ENCODE measurements at regions not wholly inside any gene's neighbourhood (a gene's known extent, or its start where the extent isn't known, plus 50 kb on each side); places are given as distances from the start of the nearest gene placed in this dataset.

DNA sequence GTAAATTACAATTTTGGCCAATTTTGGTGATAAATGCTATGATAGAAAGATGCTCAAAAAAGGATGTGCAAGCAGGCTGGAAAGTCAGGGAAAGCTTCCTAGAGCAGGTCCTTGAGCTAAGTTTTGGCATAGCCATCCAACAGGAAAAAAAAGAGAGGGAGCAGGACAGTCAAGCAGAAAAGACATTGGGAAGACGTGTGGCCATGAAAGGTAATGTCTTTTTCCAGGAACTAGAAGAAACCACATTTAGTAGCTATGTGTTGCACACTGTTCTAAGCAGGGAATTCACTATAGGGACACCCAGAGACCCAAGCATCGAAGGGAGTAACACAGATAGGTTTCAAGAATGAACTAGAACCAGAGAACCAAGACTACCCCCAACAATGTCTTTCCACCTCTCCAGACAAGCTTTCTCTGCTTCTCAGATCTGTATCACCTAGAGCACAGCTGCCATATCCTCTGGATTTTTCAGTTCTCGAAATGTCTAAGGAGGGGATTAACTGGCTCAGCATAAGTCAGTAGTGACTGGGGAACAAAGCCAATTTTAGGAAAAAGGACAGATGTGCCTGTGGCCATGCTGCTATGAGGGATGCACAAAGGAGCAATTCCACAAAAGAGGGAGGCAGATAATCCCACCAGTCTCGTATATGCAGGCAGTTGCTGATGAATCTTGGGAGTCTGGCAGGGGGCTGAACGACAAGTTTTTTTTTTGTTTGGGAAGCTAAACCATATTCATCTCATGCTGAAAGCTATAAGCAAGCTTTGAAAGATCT is 97.1 kb upstream of the DAB1 start:
- TF ChIP-seq, protein P1, sequence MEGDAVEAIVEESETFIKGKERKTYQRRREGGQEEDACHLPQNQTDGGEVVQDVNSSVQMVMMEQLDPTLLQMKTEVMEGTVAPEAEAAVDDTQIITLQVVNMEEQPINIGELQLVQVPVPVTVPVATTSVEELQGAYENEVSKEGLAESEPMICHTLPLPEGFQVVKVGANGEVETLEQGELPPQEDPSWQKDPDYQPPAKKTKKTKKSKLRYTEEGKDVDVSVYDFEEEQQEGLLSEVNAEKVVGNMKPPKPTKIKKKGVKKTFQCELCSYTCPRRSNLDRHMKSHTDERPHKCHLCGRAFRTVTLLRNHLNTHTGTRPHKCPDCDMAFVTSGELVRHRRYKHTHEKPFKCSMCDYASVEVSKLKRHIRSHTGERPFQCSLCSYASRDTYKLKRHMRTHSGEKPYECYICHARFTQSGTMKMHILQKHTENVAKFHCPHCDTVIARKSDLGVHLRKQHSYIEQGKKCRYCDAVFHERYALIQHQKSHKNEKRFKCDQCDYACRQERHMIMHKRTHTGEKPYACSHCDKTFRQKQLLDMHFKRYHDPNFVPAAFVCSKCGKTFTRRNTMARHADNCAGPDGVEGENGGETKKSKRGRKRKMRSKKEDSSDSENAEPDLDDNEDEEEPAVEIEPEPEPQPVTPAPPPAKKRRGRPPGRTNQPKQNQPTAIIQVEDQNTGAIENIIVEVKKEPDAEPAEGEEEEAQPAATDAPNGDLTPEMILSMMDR (IDR thresholded peaks at IDR 0.05; ENCODE audit: extremely low read depth, missing control alignments), result no peak
- no peak for DNase-seq (ENCODE audit: low spot score)

DNA sequence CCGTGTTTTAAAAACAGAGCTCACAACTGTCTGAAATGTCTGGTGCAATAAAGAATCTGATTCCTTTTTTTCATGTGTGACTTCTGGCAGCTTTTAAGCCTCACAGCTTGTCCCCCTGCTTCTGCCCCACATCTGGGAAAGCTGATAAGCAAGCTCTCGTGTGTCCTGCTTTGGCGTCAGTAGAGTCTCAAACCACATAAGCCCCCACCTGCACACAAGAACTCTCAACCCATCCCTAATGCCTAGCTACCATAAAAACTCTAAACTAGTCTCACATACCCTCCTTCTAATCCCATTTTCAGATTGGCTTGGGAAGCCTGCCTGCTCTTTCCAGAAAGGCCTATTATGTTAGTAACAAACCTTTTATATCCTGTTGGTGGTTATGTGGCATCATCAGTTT is 94.6 kb upstream of the DAB1 start:
- no peak for DNase-seq (ENCODE audit: low spot score)
- TF ChIP-seq, protein P1 (IDR thresholded peaks at IDR 0.05; ENCODE audit: extremely low read depth, missing control alignments), result no peak

- TF ChIP-seq, protein P1 (IDR thresholded peaks at IDR 0.05; ENCODE audit: extremely low read depth, missing control alignments), result no peak
- DNase-seq (ENCODE audit: low spot score), result no peak
These were observed 93.9 kb upstream of the DAB1 start for GRCh38 chr1:57517587-57518374.

DNA sequence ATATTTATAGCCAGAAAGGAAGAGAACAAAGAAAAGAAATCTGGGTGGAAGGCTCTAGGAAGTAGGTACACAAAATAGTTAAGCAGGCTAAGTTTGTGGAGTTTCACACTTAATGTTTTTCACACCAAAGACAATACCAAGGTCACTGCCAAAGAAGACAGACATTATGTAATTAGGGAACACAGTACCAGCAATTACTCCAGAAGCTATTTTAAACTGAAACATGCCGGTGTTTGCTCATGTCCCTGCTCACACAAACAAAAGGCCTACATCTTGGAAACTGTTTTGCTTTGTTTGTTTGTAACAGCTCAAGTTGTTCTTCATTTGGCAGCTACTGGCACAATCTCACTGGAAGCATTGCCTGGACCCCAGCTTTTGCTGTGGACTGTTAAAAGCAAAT is 88.5 kb upstream of the DAB1 start:
- TF ChIP-seq, protein P1 (IDR thresholded peaks at IDR 0.05; ENCODE audit: extremely low read depth, missing control alignments), result no peak
- no peak for DNase-seq (ENCODE audit: low spot score)

DNA sequence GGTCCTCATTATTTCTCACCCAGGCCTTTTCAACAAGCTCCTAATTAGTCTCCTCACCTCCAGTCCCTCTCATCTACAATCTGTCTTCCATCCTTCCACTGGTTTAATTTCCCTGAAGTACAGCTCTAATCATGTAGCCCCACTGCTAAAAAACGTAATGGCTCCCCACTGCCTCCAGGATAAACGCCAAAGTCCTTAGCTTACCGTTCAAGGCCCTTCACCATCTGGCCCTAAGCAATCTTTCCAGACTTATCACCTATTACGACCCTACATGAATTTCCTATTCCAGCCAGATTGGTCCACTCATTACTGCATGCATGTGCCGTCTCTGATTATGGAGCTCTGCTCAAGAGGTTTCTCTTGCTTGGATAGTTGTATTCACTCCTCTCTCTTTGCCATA is 83.1 kb upstream of the DAB1 start:
- no peak for DNase-seq (ENCODE audit: low spot score)
- TF ChIP-seq, protein P1 (IDR thresholded peaks at IDR 0.05; ENCODE audit: extremely low read depth, missing control alignments), result no peak

- no peak for DNase-seq (ENCODE audit: low spot score)
- TF ChIP-seq, protein P1 (IDR thresholded peaks at IDR 0.05; ENCODE audit: extremely low read depth, missing control alignments), result no peak
These were observed 79.5 kb upstream of the DAB1 start for GRCh38 chr1:57503337-57503736.

GRCh38 chr1:57500136-57500830 is 76.4 kb upstream of the DAB1 start:
- no peak for DNase-seq (ENCODE audit: low spot score)
- TF ChIP-seq, protein P1 (IDR thresholded peaks at IDR 0.05; ENCODE audit: extremely low read depth, missing control alignments), result no peak
